Endothelial cell (in vitro differentiated cells): ENCODE measurements at regions not wholly inside any gene's neighbourhood (a gene's known extent, or its start where the extent isn't known, plus 50 kb on each side); places are given as distances from the start of the nearest gene placed in this dataset.

Experiments used
- DNase-seq: peaks from one replicate; pipeline ENCODE4 v3.0.0; 2021; ENCODE audit warnings: low spot score
- H3K27ac Mint-ChIP-seq: one replicate; pipeline ENCODE4 v1.8.0; 2021; ENCODE audit warnings: mixed read lengths, inconsistent platforms; ENCODE audit not compliant: unreplicated experiment
- H3K27me3 Mint-ChIP-seq: one replicate; pipeline ENCODE4 v1.8.0; 2021; ENCODE audit warnings: mild to moderate bottlenecking, moderate library complexity, mixed read lengths, inconsistent platforms; ENCODE audit not compliant: unreplicated experiment
- H3K36me3 Mint-ChIP-seq: one replicate; pipeline ENCODE4 v1.8.0; 2021; ENCODE audit warnings: mild to moderate bottlenecking, low read depth, mixed read lengths, inconsistent platforms; ENCODE audit not compliant: unreplicated experiment
- H3K4me1 Mint-ChIP-seq: one replicate; pipeline ENCODE4 v1.8.0; 2021; ENCODE audit warnings: mild to moderate bottlenecking, mixed read lengths, inconsistent platforms; ENCODE audit not compliant: unreplicated experiment
- H3K4me3 Mint-ChIP-seq: one replicate; pipeline ENCODE4 v1.8.0; 2021; ENCODE audit warnings: mild to moderate bottlenecking, mixed read lengths, inconsistent platforms; ENCODE audit not compliant: unreplicated experiment
- H3K9me3 Mint-ChIP-seq: one replicate; pipeline ENCODE4 v1.8.0; 2021; ENCODE audit warnings: mixed read lengths, inconsistent platforms; ENCODE audit not compliant: unreplicated experiment
- TF ChIP-seq, protein P1 (sequence below): fragments of 200-600 bp; sonication (generic); IDR thresholded peaks from one replicate; pipeline ENCODE4 v1.5.0; 2021; ENCODE audit warnings: antibody characterized with exemption; ENCODE audit not compliant: unreplicated experiment

DNA sequence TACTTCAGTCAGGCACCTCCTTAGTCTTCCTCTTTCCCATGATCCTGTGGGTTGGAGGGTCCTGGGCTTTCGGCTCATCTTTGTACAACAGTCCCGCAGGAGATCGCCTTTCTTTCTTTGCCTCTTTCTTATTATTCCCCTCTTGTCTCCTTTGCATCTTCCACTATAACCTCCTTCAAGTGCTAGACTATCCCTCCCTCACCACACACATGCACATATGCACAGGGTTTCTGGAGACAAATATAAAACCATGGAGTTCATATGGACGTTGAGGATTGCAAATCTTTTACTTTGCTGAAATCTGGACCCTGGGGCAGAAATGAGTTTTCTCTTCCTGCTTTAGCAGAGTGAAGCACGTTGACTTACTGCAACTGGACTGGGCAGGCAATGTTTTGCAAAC is 80.3 kb downstream of the TMEM17 start:
- TF ChIP-seq, protein P1, sequence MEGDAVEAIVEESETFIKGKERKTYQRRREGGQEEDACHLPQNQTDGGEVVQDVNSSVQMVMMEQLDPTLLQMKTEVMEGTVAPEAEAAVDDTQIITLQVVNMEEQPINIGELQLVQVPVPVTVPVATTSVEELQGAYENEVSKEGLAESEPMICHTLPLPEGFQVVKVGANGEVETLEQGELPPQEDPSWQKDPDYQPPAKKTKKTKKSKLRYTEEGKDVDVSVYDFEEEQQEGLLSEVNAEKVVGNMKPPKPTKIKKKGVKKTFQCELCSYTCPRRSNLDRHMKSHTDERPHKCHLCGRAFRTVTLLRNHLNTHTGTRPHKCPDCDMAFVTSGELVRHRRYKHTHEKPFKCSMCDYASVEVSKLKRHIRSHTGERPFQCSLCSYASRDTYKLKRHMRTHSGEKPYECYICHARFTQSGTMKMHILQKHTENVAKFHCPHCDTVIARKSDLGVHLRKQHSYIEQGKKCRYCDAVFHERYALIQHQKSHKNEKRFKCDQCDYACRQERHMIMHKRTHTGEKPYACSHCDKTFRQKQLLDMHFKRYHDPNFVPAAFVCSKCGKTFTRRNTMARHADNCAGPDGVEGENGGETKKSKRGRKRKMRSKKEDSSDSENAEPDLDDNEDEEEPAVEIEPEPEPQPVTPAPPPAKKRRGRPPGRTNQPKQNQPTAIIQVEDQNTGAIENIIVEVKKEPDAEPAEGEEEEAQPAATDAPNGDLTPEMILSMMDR: no peak
- Mint-ChIP-seq H3K9me3 (no peaks in the 10 kb centered on the region), H3K4me1 (no peaks in the 10 kb centered on the region), H3K27me3 (peaks cover 5% of the 10 kb centered on the region), H3K27ac (no peak overlapping the region), H3K36me3 (no peaks in the 10 kb centered on the region), H3K4me3 (no peak overlapping the region)
- DNase-seq: no peak

DNA sequence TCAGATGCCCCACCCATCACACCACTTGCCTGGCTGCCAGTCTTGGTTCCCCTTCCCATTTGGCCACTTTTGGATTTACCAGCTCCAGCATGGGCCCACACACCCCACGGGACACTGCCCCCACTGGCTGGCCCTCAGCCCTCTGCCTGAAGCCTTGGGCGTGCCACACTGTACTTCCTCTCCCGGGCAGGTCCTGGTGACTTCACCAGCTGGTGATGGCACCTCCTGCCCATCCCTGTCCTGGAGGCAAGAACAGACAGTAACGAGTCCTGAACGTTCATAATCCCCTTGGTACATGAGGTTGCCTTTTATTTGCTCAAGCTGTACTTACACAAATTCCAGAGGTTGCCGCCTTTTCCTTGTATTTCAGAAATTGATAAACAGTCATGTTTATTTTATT is 81.1 kb downstream of the TMEM17 start:
- Mint-ChIP-seq H3K4me1 (no peaks in the 10 kb centered on the region), H3K27me3 (peaks cover 3% of the 10 kb centered on the region), H3K9me3 (no peaks in the 10 kb centered on the region), H3K27ac (no peak overlapping the region), H3K36me3 (no peaks in the 10 kb centered on the region), H3K4me3 (no peak overlapping the region)
- no peak for DNase-seq
- TF ChIP-seq, protein P1: no peak

DNA sequence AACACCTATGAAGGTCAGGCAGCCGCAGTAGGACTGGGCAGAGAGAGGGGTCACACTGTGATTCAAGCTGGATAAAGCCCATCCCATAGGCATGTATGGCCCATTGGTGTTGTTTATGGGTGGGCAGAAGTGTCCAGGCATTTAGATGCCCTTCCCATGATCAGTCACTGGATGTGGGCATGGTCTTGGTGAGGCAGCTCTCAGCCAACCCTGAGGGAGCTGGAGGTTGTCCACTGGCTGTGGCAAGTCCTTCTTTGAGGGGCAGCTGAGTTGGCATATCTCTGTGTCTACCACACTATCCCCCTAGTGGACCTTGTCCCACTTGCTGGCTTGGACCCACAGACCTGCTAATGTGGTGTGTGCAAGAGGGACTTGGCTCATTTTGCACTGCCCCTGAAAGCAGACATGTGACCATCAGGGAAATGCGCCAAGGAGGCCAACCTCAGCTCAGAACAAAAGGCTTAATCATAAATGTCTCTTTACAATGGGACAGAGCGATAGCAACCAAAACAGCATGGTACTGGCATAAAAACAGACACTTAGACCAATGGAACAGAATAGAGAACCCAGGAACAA is 82.0 kb downstream of the TMEM17 start:
- Mint-ChIP-seq H3K9me3 (no peaks in the 10 kb centered on the region), H3K27ac (no peak overlapping the region), H3K4me3 (no peak overlapping the region), H3K4me1 (no peaks in the 10 kb centered on the region), H3K27me3 (peaks cover 3% of the 10 kb centered on the region), H3K36me3 (no peaks in the 10 kb centered on the region)
- DNase-seq: no peak
- TF ChIP-seq, protein P1: no peak

DNA sequence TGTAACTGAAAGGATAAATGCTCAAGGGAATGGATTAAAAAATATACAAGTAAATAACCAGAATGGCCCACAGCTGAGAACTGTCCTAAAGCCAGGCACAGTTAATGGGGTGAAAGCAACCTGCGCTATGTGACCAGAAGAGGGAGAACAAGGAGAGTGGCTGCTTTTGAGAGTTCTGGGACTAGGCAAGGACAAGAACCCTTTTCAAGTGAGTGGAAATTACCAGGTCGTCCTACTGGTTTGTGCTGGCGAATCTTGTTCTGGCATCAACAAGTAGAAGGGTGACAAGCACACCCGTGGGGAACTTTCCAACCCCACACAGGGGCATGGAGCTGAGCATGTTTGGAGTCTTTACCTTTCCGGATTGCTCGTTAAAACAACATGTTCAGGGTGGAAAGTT is 82.8 kb downstream of the TMEM17 start:
- Mint-ChIP-seq H3K4me1 (no peaks in the 10 kb centered on the region), H3K4me3 (no peak overlapping the region), H3K36me3 (no peaks in the 10 kb centered on the region), H3K9me3 (no peaks in the 10 kb centered on the region), H3K27me3 (peaks cover 3% of the 10 kb centered on the region), H3K27ac (no peak overlapping the region)
- TF ChIP-seq, protein P1: no peak
- DNase-seq: no peak

DNA sequence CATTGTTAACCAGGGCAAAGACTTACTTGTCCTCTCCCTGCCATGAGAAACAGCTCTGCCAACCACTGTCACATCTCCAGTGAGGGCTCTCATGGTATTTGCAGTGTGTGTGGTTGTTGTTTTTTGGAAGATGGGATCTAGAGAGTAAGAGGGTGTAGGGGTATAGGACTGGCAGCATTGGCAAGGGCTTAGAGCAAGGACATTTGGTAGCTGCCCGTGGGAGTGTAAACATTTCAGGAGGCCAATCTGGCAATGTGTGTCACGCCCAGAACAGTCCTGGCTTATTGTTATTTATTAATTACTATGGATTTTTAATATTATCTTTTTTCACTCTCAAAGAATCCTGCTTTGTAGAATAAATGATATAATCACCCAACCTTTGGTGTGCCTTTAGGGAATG is 90.5 kb downstream of the TMEM17 start:
- no peak for DNase-seq
- Mint-ChIP-seq H3K9me3 (no peaks in the 10 kb centered on the region), H3K4me1 (peaks cover 17% of the 10 kb centered on the region), H3K27ac (no peak overlapping the region), H3K36me3 (no peaks in the 10 kb centered on the region), H3K27me3 (no peaks in the 10 kb centered on the region), H3K4me3 (no peak overlapping the region)
- TF ChIP-seq, protein P1: no peak
